Naive thymus-derived CD4-positive, alpha-beta T cell (primary cell): ENCODE measurements at regions not wholly inside any gene's neighbourhood (a gene's known extent, or its start where the extent isn't known, plus 50 kb on each side); places are given as distances from the start of the nearest gene placed in this dataset.

Source experiments
- ATAC-seq: fragments of 150-1000 bp; cut with Tn5 transposase; 2 replicates; pipeline ENCODE4 v1.10.0; 2021; ENCODE audit warnings: mild to moderate bottlenecking, moderate library complexity
- CTCF ChIA-PET: fragments of 350-600 bp; sonication (Branson Sonifier 250); formaldehyde crosslinking; loops from one replicate; lab custom pipeline; 2021; ENCODE audit warnings: antibody characterized with exemption; lab: Charles Lee
- POLR2A ChIA-PET: fragments of 350-600 bp; sonication (Branson Sonifier 250); formaldehyde crosslinking; loops from one replicate; lab custom pipeline; 2021; ENCODE audit warnings: antibody characterized with exemption, inconsistent platforms; lab: Charles Lee
- DNase-seq, 9 donors: peaks; one replicate each; pipeline versions ENCODE4 v3.0.0 to v3.0.0-alpha.2; 2020 to 2022; ENCODE audit warnings: mixed read lengths in 1 of 9
- H3K27ac ChIP-seq: one replicate; pipeline ENCODE4 v1.7.0; 2013; ENCODE audit warnings: mild to moderate bottlenecking, low read depth, low read length, moderate library complexity
- H3K27me3 ChIP-seq, 2 donors: one replicate each; pipeline ENCODE4 v1.7.0; 2013; ENCODE audit warnings: low read length in 2 of 2, mild to moderate bottlenecking in 2 of 2, moderate library complexity in 2 of 2; ENCODE audit not compliant: control insufficient read depth in 2 of 2, insufficient read depth in 2 of 2
- H3K36me3 ChIP-seq, 3 experiments: 1 replicate in 2 of 3; 2 replicates in 1 of 3; pipeline ENCODE4 v1.7.0; 2013; ENCODE audit warnings: low read length in 3 of 3, mild to moderate bottlenecking in 3 of 3, moderate library complexity in 1 of 3; ENCODE audit not compliant: insufficient read depth in 3 of 3, control insufficient read depth in 2 of 3
- H3K4me1 ChIP-seq, 2 donors: one replicate each; pipeline ENCODE4 v1.7.0; 2013; ENCODE audit warnings: low read length in 2 of 2, mild to moderate bottlenecking in 2 of 2, moderate library complexity in 1 of 2; ENCODE audit not compliant: control insufficient read depth in 2 of 2, insufficient read depth in 2 of 2
- H3K4me3 ChIP-seq: 2 replicates; pipeline ENCODE4 v1.7.0; 2013; ENCODE audit warnings: mild to moderate bottlenecking, low read length
- H3K9me3 ChIP-seq, 3 experiments: 1 replicate in 2 of 3; 2 replicates in 1 of 3; pipeline ENCODE4 v1.7.0; 2013; ENCODE audit warnings: low read length in 3 of 3; ENCODE audit not compliant: control insufficient read depth in 2 of 3
- H3K27ac Mint-ChIP-seq, 9 donors: one replicate each; pipeline ENCODE4 v1.8.0; 2020 to 2022; ENCODE audit warnings: mixed read lengths in 9 of 9, mild to moderate bottlenecking in 8 of 9, moderate library complexity in 5 of 9, inconsistent platforms in 2 of 9
- H3K27me3 Mint-ChIP-seq, 5 donors: one replicate each; pipeline ENCODE4 v1.8.0; 2021 to 2022; ENCODE audit warnings: mixed read lengths in 5 of 5, mild to moderate bottlenecking in 1 of 5
- H3K36me3 Mint-ChIP-seq, 5 donors: one replicate each; pipeline ENCODE4 v1.8.0; 2020 to 2022; ENCODE audit warnings: mixed read lengths in 5 of 5, mild to moderate bottlenecking in 3 of 5, inconsistent platforms in 1 of 5
- H3K4me1 Mint-ChIP-seq, 7 donors: one replicate each; pipeline ENCODE4 v1.8.0; 2020 to 2022; ENCODE audit warnings: mixed read lengths in 7 of 7, mild to moderate bottlenecking in 3 of 7, inconsistent platforms in 1 of 7
- H3K4me3 Mint-ChIP-seq, 10 donors: one replicate each; pipeline ENCODE4 v1.8.0; 2020 to 2022; ENCODE audit warnings: mild to moderate bottlenecking in 10 of 10, mixed read lengths in 10 of 10, moderate library complexity in 6 of 10, inconsistent platforms in 2 of 10
- H3K9me3 Mint-ChIP-seq, 11 donors: one replicate each; pipeline ENCODE4 v1.8.0; 2020 to 2022; ENCODE audit warnings: mixed read lengths in 11 of 11, mild to moderate bottlenecking in 4 of 11, inconsistent platforms in 1 of 11, moderate library complexity in 1 of 11
- intact Hi-C, 2 donors: fragments of 100-400 bp; cut with micrococcal nuclease; formaldehyde crosslinking; loops; one replicate each; pipeline ENCODE4 v1.15.1; 2023

DNA sequence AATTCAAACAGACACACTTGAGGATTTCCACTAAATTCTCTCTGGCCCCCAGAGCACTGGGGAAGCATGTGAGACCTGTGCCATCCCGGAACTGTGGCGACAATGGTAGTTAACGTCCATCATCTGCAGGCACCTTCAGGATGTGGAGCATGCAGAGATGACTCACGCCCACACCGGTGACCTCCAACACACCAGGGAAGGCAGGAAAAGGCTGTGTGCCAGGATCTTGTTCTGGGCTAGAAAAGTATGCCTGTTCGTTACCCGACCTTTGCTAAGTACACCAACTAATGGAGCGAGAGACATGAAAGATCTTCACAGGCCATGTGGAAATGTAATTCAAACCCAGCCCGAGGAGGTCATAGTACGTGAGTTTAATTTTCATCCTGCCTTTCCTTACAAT, 208.8 kb downstream of the MELK start:
- H3K9me3 ChIP-seq = no peaks in the 10 kb centered on the region
- H3K9me3 Mint-ChIP-seq = peaks cover 0 to 1% (median 0%) of the 10 kb centered on the region in 11 donors
- ATAC-seq = no peak
- CTCF ChIA-PET = no interaction called here
- POLR2A ChIA-PET = no interaction called here
- H3K36me3 Mint-ChIP-seq = peaks cover 0 to 3% (median 0%) of the 10 kb centered on the region in 5 donors
- H3K27ac Mint-ChIP-seq = no peak overlapping the region
- DNase-seq = no peak
- H3K4me1 ChIP-seq = no peaks in the 10 kb centered on the region
- H3K4me3 Mint-ChIP-seq = no peak overlapping the region
- no peak overlapping the region for H3K4me3 ChIP-seq
- H3K27me3 ChIP-seq = no peaks in the 10 kb centered on the region
- H3K27ac ChIP-seq = no peak overlapping the region
- peaks cover 11 to 58% (median 50%) of the 10 kb centered on the region in 5 donors for H3K27me3 Mint-ChIP-seq
- intact Hi-C loops = no loop called here
- no peaks in the 10 kb centered on the region for H3K36me3 ChIP-seq
- peaks cover 0 to 4% (median 0%) of the 10 kb centered on the region in 7 donors for H3K4me1 Mint-ChIP-seq
